ENCODE measurements at regions not wholly inside any gene's neighbourhood (a gene's known extent, or its start where the extent isn't known, plus 50 kb on each side); places are given as distances from the start of the nearest gene placed in this dataset.

DNA sequence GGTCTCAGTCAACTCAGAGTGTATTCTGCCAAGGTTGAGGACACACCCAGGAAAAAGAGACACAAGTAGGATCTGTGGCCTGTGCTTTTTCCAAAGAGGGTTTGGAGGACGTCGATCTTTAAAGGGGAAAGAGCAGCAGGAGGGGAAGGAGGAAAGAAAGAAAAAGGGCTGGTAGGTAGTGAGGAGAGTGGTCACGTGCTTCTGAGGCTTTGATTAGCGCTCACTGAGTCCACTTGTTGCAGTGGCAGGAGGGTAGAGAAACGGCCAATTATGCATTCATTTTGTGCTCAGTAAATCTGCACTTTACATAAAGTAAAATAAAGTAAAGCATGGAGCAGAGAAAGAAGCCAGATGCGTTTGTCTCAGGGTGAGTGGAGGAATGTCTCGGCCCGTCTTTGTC, 126.0 kb upstream of the VSTM2B start:
- TF ChIP-seq, protein P1, sequence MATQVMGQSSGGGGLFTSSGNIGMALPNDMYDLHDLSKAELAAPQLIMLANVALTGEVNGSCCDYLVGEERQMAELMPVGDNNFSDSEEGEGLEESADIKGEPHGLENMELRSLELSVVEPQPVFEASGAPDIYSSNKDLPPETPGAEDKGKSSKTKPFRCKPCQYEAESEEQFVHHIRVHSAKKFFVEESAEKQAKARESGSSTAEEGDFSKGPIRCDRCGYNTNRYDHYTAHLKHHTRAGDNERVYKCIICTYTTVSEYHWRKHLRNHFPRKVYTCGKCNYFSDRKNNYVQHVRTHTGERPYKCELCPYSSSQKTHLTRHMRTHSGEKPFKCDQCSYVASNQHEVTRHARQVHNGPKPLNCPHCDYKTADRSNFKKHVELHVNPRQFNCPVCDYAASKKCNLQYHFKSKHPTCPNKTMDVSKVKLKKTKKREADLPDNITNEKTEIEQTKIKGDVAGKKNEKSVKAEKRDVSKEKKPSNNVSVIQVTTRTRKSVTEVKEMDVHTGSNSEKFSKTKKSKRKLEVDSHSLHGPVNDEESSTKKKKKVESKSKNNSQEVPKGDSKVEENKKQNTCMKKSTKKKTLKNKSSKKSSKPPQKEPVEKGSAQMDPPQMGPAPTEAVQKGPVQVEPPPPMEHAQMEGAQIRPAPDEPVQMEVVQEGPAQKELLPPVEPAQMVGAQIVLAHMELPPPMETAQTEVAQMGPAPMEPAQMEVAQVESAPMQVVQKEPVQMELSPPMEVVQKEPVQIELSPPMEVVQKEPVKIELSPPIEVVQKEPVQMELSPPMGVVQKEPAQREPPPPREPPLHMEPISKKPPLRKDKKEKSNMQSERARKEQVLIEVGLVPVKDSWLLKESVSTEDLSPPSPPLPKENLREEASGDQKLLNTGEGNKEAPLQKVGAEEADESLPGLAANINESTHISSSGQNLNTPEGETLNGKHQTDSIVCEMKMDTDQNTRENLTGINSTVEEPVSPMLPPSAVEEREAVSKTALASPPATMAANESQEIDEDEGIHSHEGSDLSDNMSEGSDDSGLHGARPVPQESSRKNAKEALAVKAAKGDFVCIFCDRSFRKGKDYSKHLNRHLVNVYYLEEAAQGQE (IDR thresholded peaks at IDR 0.05; ENCODE audit: low read depth), result no peak
- no peak for TF ChIP-seq TAF1 (IDR thresholded peaks at IDR 0.05; ENCODE audit: low read depth)
- TF ChIP-seq TEAD4 (IDR thresholded peaks at IDR 0.05), result no peak
